Naive B cell (primary cell): ENCODE measurements at regions not wholly inside any gene's neighbourhood (a gene's known extent, or its start where the extent isn't known, plus 50 kb on each side); places are given as distances from the start of the nearest gene placed in this dataset.
"Not testable (repeated sequence)": the region's sequence is repeated elsewhere in the genome, so short reads cannot be mapped to it uniquely, and the experiment has no call there.

ENCODE experiments used
- ATAC-seq, 2 donors: fragments of 150-1000 bp; cut with Tn5 transposase; 2 replicates each; pipeline ENCODE4 v1.10.0; 2021; ENCODE audit warnings: low read depth in 2 of 2, mild to moderate bottlenecking in 2 of 2, moderate library complexity in 2 of 2
- DNase-seq: peaks from one replicate; pipeline ENCODE4 v3.0.0; 2022
- H3K27ac Mint-ChIP-seq, 6 donors: one replicate each; pipeline ENCODE4 v1.8.0; 2020 to 2022; ENCODE audit warnings: mild to moderate bottlenecking in 6 of 6, mixed read lengths in 6 of 6, moderate library complexity in 5 of 6, inconsistent platforms in 2 of 6
- H3K27me3 Mint-ChIP-seq, 3 donors: one replicate each; pipeline ENCODE4 v1.8.0; 2021 to 2022; ENCODE audit warnings: mixed read lengths in 3 of 3, mild to moderate bottlenecking in 1 of 3
- H3K36me3 Mint-ChIP-seq, 2 donors: one replicate each; pipeline ENCODE4 v1.8.0; 2020 to 2022; ENCODE audit warnings: mixed read lengths in 2 of 2, inconsistent platforms in 1 of 2, mild to moderate bottlenecking in 1 of 2
- H3K4me1 Mint-ChIP-seq, 3 donors: one replicate each; pipeline ENCODE4 v1.8.0; 2020 to 2022; ENCODE audit warnings: mixed read lengths in 3 of 3, inconsistent platforms in 1 of 3, mild to moderate bottlenecking in 1 of 3, moderate library complexity in 1 of 3
- H3K4me3 Mint-ChIP-seq, 8 donors: one replicate each; pipeline ENCODE4 v1.8.0; 2020 to 2022; ENCODE audit warnings: mild to moderate bottlenecking in 8 of 8, mixed read lengths in 8 of 8, moderate library complexity in 8 of 8, inconsistent platforms in 2 of 8
- H3K9me3 Mint-ChIP-seq, 7 donors: one replicate each; pipeline ENCODE4 v1.8.0; 2020 to 2022; ENCODE audit warnings: mixed read lengths in 7 of 7, mild to moderate bottlenecking in 5 of 7, inconsistent platforms in 2 of 7, moderate library complexity in 1 of 7

DNA sequence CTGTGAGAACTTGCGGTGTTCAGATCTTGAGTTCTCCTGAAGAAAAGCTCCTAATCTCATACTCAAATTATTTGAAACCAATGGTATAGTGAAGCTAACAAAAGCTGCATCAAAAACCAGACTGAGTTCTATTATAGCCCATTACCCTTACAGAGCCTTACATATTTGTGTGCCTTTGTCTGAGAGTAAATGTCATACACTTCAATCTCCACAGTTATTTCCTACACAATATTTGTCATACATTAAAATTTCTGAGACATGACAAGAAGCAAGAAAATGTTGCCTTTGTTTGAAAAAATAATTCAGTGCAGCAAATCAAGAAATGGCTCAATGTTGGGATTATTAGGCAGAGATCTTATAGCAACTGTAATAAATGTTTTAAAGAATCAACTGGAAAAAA lies 776.1 kb upstream of the MBL2 start:
- H3K4me1 Mint-ChIP-seq: no peaks in the 10 kb centered on the region
- no peaks in the 10 kb centered on the region for H3K36me3 Mint-ChIP-seq
- ATAC-seq (no peak), DNase-seq (no peak)
- H3K9me3 Mint-ChIP-seq: peaks cover 0 to 5% (median 0%) of the 10 kb centered on the region in 7 donors
- H3K27ac Mint-ChIP-seq: no peak overlapping the region
- no peak overlapping the region for H3K4me3 Mint-ChIP-seq
- H3K27me3 Mint-ChIP-seq: no peaks in the 10 kb centered on the region

GRCh38 chr10:53547364-53547763 lies 774.8 kb upstream of the MBL2 start:
- no peaks in the 10 kb centered on the region for H3K27me3 Mint-ChIP-seq
- peaks cover 0 to 5% (median 0%) of the 10 kb centered on the region in 7 donors for H3K9me3 Mint-ChIP-seq
- DNase-seq (no peak), ATAC-seq (no peak)
- H3K27ac Mint-ChIP-seq: no peak overlapping the region
- no peaks in the 10 kb centered on the region for H3K4me1 Mint-ChIP-seq
- H3K4me3 Mint-ChIP-seq: no peak overlapping the region
- H3K36me3 Mint-ChIP-seq: no peaks in the 10 kb centered on the region

DNA sequence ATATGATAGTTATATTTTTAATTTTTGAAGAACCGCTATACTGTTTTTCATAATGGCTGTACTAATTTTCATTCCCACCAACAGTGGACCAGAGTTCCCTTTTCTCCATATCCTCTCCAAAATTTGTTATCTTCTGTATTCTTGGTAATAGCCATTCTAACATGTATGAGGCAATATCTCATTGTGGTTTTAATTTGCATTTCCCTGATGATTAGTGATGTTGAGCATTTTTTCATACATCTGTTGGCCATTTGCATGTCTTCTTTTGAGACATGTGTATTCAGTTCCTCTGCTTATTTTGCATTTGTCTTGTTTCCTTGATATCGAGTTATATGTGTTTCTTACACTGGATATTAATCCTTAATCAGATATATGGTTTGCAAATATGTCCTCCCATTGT lies 770.8 kb upstream of the MBL2 start:
- no peak for DNase-seq
- Mint-ChIP-seq H3K4me3 (no peak overlapping the region), H3K27ac (no peak overlapping the region), H3K9me3 (peaks cover 0 to 5% (median 0%) of the 10 kb centered on the region in 7 donors), H3K4me1 (no peaks in the 10 kb centered on the region), H3K36me3 (no peaks in the 10 kb centered on the region), H3K27me3 (no peaks in the 10 kb centered on the region)
- no peak for ATAC-seq

DNA sequence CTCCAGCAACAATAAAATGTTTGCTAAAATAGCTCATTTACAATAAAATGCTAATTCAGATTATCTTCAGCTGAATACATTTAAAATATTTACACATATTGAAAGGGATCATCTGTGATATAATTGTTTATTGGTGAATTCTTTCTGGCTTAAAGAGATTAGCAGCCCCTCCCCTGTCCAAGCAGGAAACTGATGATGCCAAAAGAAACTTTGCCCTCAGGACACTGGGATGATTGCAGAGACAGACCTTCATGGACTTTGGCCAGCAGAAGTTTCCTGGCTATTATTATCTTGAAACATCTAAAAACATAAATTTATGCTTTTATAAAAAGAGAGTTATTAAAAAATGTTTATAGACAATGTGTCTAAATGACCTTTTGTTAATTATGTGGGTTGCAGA lies 764.9 kb upstream of the MBL2 start:
- Mint-ChIP-seq H3K9me3 (peaks cover 0 to 5% (median 3%) of the 10 kb centered on the region in 7 donors), H3K4me1 (no peaks in the 10 kb centered on the region), H3K27ac (no peak overlapping the region), H3K36me3 (no peaks in the 10 kb centered on the region), H3K4me3 (no peak overlapping the region), H3K27me3 (no peaks in the 10 kb centered on the region)
- ATAC-seq (no peak), DNase-seq (no peak)

GRCh38 chr10:53536322-53536721 lies 763.7 kb upstream of the MBL2 start:
- peaks cover 0 to 5% (median 3%) of the 10 kb centered on the region in 7 donors for H3K9me3 Mint-ChIP-seq
- no peak for ATAC-seq
- H3K36me3 Mint-ChIP-seq: no peaks in the 10 kb centered on the region
- H3K27me3 Mint-ChIP-seq: no peaks in the 10 kb centered on the region
- H3K4me1 Mint-ChIP-seq: no peaks in the 10 kb centered on the region
- no peak overlapping the region for H3K4me3 Mint-ChIP-seq
- DNase-seq: no peak
- no peak overlapping the region for H3K27ac Mint-ChIP-seq

- H3K9me3 Mint-ChIP-seq: peaks cover 0 to 6% (median 3%) of the 10 kb centered on the region in 7 donors
- H3K27me3 Mint-ChIP-seq: no peaks in the 10 kb centered on the region
- H3K4me3 Mint-ChIP-seq: no peak overlapping the region
- H3K27ac Mint-ChIP-seq: no peak overlapping the region
- ATAC-seq (no peak), DNase-seq (no peak)
- H3K4me1 Mint-ChIP-seq: no peaks in the 10 kb centered on the region
- H3K36me3 Mint-ChIP-seq: no peaks in the 10 kb centered on the region
Measured at GRCh38 chr10:53534428-53534827, 761.8 kb upstream of the MBL2 start.

- Mint-ChIP-seq H3K9me3 (peaks cover 0 to 4% (median 1%) of the 10 kb centered on the region in 7 donors), H3K4me3 (no peak overlapping the region), H3K4me1 (no peaks in the 10 kb centered on the region), H3K36me3 (no peaks in the 10 kb centered on the region), H3K27ac (no peak overlapping the region), H3K27me3 (no peaks in the 10 kb centered on the region)
- ATAC-seq: no peak
- DNase-seq: no peak
Measured at GRCh38 chr10:53528974-53529373, 756.4 kb upstream of the MBL2 start.

GRCh38 chr10:53521046-53521445 lies 748.5 kb upstream of the MBL2 start:
- Mint-ChIP-seq H3K9me3 (peaks cover 7 to 20% (median 14%) of the 10 kb centered on the region in 7 donors), H3K27me3 (no peaks in the 10 kb centered on the region), H3K4me1 (no peaks in the 10 kb centered on the region), H3K4me3 (no peak overlapping the region), H3K36me3 (no peaks in the 10 kb centered on the region), H3K27ac (no peak overlapping the region)
- ATAC-seq: no peak
- no peak for DNase-seq

DNA sequence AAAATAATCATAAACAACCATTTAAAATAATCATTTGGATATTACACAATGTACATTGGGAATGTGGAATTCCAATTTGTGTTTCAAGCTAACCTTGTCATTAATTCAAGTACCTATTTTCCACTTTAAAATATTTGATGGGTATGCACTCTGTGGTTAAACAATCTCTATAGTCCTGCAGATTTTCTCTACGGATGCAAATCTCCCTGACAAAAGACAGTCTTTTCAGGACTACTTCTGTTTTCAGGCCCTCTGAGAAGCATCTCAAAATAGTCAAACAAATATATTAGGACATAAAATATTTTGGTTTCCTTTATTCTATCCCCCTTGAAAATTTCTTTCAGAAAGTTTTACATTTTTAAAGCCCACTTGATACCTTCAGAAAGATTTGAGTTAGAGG lies 735.6 kb upstream of the MBL2 start:
- H3K9me3 Mint-ChIP-seq: peaks cover 0 to 14% (median 2%) of the 10 kb centered on the region in 7 donors
- H3K36me3 Mint-ChIP-seq: no peaks in the 10 kb centered on the region
- H3K4me1 Mint-ChIP-seq: no peaks in the 10 kb centered on the region
- no peak for ATAC-seq
- no peak overlapping the region for H3K4me3 Mint-ChIP-seq
- no peaks in the 10 kb centered on the region for H3K27me3 Mint-ChIP-seq
- no peak for DNase-seq
- no peak overlapping the region for H3K27ac Mint-ChIP-seq

- not testable (repeated sequence) for H3K27ac Mint-ChIP-seq, H3K4me1 Mint-ChIP-seq, ATAC-seq, H3K36me3 Mint-ChIP-seq, DNase-seq, H3K4me3 Mint-ChIP-seq, H3K27me3 Mint-ChIP-seq
- peaks cover 4 to 23% (median 7%) of the 10 kb centered on the region in 7 donors for H3K9me3 Mint-ChIP-seq
Measured at GRCh38 chr10:53504492-53504891, 731.9 kb upstream of the MBL2 start.

DNA sequence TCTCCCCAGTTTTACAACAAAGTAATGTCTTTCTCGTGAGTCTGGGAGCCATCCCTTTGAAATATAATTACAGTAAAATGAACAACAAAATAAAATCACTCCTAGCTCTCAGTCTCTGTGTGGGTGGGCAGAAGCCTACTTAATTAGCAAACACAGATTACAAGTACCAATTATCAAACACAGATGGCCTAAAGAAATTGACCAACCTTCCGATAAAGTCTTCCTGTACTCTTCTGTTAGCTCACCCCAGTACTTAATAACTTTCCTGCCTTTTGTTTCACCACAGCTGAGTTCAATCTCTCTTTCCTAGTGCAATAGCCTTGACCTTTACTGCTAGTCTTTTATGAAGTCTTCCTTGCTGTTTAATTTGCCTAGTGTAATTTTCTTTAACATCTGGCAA lies 719.2 kb upstream of the MBL2 start:
- DNase-seq: no peak
- H3K27ac Mint-ChIP-seq: no peak overlapping the region
- no peak overlapping the region for H3K4me3 Mint-ChIP-seq
- H3K36me3 Mint-ChIP-seq: peaks cover 0 to under 1% of the 10 kb centered on the region in 2 donors
- no peaks in the 10 kb centered on the region for H3K27me3 Mint-ChIP-seq
- no peaks in the 10 kb centered on the region for H3K4me1 Mint-ChIP-seq
- no peak for ATAC-seq
- H3K9me3 Mint-ChIP-seq: peaks cover 0 to 15% (median 8%) of the 10 kb centered on the region in 7 donors

DNA sequence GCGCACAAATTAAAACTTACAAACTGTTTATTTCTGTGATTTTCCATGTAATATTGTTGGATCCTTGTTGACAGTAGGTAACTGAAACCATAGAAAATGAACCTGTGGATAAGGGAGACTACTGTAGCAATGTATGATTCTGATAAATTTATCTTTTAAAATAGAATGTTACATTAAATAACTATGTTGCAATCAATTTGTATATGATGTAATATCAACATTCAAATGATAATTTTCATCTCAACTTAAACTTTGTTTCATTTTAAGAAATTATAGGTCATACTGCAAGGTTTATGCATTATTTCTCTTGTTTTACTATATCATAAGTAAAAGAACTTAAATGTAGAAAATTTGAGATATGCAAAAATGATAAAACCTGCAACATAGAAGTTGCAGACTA lies 718.0 kb upstream of the MBL2 start:
- no peak overlapping the region for H3K27ac Mint-ChIP-seq
- ATAC-seq (no peak), DNase-seq (no peak)
- no peaks in the 10 kb centered on the region for H3K27me3 Mint-ChIP-seq
- peaks cover 4 to 28% (median 13%) of the 10 kb centered on the region in 7 donors for H3K9me3 Mint-ChIP-seq
- H3K4me1 Mint-ChIP-seq: no peaks in the 10 kb centered on the region
- peaks cover 0 to 10% of the 10 kb centered on the region in 2 donors for H3K36me3 Mint-ChIP-seq
- no peak overlapping the region for H3K4me3 Mint-ChIP-seq

GRCh38 chr10:53489335-53490182 lies 717.0 kb upstream of the MBL2 start:
- DNase-seq (no peak), ATAC-seq (no peak)
- H3K27me3 Mint-ChIP-seq: no peaks in the 10 kb centered on the region
- H3K27ac Mint-ChIP-seq: no peak overlapping the region
- peaks cover 4 to 38% (median 19%) of the 10 kb centered on the region in 7 donors for H3K9me3 Mint-ChIP-seq
- H3K4me3 Mint-ChIP-seq: no peak overlapping the region
- H3K36me3 Mint-ChIP-seq: peaks cover 0 to 10% of the 10 kb centered on the region in 2 donors
- no peaks in the 10 kb centered on the region for H3K4me1 Mint-ChIP-seq
